Suprapubic skin (tissue), 4 donors: ENCODE measurements at regions not wholly inside any gene's neighbourhood (a gene's known extent, or its start where the extent isn't known, plus 50 kb on each side); places are given as distances from the start of the nearest gene placed in this dataset.

Source experiments
- POLR2A ChIP-seq, 2 donors: fragments of 450-650 bp; IDR thresholded peaks; one replicate each; pipeline ENCODE4 v1.6.1; 2017; ENCODE audit warnings: antibody characterized with exemption in 2 of 2, mild to moderate bottlenecking in 2 of 2, moderate library complexity in 2 of 2
- POLR2AphosphoS5 ChIP-seq, 3 donors: sonication (generic); formaldehyde crosslinking; IDR thresholded peaks; one replicate each; pipeline ENCODE4 v1.6.1; 2017; ENCODE audit warnings: antibody characterized with exemption in 3 of 3
- TF ChIP-seq, protein P1 (sequence below), 2 donors: fragments of 200-600 bp in 1 of 2; fragments of 450-650 bp in 1 of 2; sonication (generic) in 1 of 2; IDR thresholded peaks; one replicate each; pipeline ENCODE4 v1.5.1; 2016 to 2019; ENCODE audit warnings: antibody characterized with exemption in 2 of 2, mild to moderate bottlenecking in 1 of 2, moderate library complexity in 1 of 2

DNA sequence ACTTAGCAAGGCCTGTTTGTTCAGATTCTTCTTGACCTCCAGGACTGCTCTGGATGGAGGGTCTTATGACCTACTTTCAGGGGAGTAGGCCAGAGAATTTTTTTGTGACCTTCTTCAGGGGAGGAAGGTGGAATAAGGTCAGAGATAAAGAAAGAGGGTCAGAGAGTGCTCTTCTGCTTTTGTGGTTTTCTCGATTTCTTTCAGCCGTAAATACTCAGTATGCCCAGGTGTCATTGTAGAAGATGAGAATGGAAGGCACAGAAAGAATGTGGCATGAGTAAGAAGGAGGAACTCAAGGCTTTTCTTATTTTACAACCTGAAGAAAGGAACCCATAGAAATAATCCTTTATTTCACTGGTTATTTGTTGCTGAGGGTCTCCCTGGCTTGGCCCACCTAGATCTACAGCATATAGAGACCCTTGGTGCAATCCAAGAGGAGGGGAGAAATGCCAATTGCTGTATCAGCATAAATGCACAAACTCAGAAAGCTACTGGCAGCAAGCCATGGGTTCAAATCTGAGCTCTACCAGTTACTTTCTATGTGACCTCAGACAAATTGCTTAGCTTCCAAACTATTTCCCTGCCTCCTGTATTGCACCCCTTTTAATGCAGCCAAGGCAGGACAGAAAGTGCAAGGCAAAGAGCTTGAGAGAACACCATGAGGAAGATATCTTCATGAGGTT is 68.0 kb downstream of the OLIG3 start:
- no peak for TF ChIP-seq POLR2A (IDR thresholded peaks at IDR 0.05)
- TF ChIP-seq, protein P1, sequence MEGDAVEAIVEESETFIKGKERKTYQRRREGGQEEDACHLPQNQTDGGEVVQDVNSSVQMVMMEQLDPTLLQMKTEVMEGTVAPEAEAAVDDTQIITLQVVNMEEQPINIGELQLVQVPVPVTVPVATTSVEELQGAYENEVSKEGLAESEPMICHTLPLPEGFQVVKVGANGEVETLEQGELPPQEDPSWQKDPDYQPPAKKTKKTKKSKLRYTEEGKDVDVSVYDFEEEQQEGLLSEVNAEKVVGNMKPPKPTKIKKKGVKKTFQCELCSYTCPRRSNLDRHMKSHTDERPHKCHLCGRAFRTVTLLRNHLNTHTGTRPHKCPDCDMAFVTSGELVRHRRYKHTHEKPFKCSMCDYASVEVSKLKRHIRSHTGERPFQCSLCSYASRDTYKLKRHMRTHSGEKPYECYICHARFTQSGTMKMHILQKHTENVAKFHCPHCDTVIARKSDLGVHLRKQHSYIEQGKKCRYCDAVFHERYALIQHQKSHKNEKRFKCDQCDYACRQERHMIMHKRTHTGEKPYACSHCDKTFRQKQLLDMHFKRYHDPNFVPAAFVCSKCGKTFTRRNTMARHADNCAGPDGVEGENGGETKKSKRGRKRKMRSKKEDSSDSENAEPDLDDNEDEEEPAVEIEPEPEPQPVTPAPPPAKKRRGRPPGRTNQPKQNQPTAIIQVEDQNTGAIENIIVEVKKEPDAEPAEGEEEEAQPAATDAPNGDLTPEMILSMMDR (IDR thresholded peaks at IDR 0.05), result no peak
- TF ChIP-seq POLR2AphosphoS5 (IDR thresholded peaks at IDR 0.05), result no peak
